Omental fat pad (tissue), 3 donors: ENCODE measurements at regions not wholly inside any gene's neighbourhood (a gene's known extent, or its start where the extent isn't known, plus 50 kb on each side); places are given as distances from the start of the nearest gene placed in this dataset.

ENCODE experiments used
- ATAC-seq: fragments of 150-250 bp; one replicate; pipeline ENCODE4 v1.9.1; 2016; ENCODE audit warnings: mild to moderate bottlenecking, moderate library complexity; ENCODE audit not compliant: low FRiP score
- DNase-seq: peaks from one replicate; pipeline ENCODE4 v3.0.0-alpha.2; 2019; ENCODE audit warnings: low spot score
- TF ChIP-seq, protein P1 (sequence below), 3 donors: fragments of 450-650 bp; IDR thresholded peaks; one replicate each; pipeline ENCODE4 v1.5.1; 2016 to 2017; ENCODE audit warnings: antibody characterized with exemption in 3 of 3, mild to moderate bottlenecking in 3 of 3, moderate library complexity in 2 of 3

DNA sequence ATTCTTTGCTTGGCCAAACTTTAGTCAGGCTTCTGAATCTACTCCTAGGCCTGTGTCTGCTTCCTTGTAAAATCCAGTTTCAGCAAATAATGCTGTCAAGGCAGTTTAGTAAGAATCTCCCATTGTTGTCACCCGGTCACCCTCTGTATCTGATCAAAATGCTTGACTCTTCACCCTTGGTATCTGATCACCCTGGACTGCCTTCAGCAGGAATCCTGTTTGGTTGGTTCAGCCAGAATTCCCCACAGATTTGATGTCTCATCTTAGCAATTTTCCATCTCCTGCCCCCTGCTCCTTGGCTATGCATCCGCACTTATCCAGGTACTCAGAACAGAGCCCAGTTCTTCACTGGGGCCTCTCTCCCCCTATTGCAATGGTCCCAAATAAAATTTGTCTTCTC lies 172.4 kb upstream of the UBL3 start:
- TF ChIP-seq, protein P1, sequence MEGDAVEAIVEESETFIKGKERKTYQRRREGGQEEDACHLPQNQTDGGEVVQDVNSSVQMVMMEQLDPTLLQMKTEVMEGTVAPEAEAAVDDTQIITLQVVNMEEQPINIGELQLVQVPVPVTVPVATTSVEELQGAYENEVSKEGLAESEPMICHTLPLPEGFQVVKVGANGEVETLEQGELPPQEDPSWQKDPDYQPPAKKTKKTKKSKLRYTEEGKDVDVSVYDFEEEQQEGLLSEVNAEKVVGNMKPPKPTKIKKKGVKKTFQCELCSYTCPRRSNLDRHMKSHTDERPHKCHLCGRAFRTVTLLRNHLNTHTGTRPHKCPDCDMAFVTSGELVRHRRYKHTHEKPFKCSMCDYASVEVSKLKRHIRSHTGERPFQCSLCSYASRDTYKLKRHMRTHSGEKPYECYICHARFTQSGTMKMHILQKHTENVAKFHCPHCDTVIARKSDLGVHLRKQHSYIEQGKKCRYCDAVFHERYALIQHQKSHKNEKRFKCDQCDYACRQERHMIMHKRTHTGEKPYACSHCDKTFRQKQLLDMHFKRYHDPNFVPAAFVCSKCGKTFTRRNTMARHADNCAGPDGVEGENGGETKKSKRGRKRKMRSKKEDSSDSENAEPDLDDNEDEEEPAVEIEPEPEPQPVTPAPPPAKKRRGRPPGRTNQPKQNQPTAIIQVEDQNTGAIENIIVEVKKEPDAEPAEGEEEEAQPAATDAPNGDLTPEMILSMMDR (IDR thresholded peaks at IDR 0.05): no peak
- no peak for ATAC-seq
- no peak for DNase-seq

DNA sequence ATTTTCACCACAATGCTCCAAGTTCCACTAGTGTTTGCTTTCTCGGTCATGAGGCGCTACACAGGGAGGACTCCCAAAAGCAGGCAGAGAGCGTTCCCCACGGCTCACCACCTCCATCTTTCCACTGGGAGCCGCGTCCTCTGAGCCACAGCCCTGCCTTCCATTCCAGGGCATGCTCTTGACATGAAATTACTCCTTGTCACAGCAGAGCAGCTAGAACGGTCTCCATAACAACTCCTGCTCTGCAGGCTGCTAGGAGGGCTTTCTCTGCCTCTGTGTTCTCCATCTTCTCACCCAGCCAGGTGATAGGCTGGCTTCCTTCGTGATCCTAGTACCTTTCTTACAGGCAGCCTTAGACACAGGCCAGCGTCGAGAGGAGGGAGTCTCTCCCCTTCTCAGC lies 171.8 kb upstream of the UBL3 start:
- DNase-seq: no peak
- no peak for ATAC-seq
- TF ChIP-seq, protein P1 (IDR thresholded peaks at IDR 0.05): no peak

DNA sequence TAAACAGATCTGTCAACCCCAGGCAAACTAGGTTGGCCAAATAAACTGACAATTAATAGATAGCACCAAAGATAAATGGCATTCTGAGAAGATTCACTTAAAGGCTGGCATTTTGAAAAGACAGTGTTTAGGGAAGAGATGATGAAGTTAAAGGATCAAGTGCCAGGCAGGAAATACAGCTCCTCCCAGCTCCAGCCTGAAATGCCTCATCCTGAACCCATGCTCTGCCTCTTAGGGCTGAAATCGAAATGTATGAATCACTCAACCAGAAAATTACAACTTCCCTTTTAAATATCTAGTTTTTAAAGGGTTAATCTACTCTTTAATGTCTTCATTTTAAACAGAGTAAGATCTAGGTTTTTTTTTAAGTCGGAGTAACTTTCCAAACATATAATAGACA lies 171.2 kb upstream of the UBL3 start:
- DNase-seq (no peak), ATAC-seq (no peak)
- TF ChIP-seq, protein P1 (IDR thresholded peaks at IDR 0.05): no peak

DNA sequence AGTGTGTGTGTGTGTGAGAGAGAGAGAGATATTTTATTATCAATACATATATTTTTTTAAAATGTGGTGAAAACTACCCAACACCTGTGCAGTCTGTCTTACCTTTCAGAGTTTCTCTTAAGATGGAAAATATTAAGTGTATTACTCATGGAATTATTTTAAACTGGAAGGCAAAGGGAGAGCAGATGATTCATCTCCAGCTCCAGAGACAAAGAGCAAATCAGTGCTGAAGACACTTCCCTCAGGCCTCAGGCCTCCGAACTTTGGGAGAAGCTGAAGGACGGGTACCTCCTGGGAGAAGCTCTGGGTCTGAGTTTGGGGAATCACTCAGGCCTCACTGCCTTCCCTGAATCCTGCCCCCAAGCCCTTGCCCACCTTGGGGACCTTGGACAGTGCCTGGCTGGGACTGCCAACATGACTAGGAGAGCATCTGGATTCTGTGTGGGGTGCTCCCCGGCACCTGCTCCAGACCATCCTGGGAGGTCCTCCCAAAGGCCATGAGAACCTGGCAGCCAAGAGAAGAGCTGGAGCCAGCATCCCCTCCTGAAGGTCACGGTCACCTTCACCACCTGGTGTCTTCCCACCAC lies 170.4 kb upstream of the UBL3 start:
- DNase-seq (no peak), ATAC-seq (no peak)
- TF ChIP-seq, protein P1 (IDR thresholded peaks at IDR 0.05): no peak

DNA sequence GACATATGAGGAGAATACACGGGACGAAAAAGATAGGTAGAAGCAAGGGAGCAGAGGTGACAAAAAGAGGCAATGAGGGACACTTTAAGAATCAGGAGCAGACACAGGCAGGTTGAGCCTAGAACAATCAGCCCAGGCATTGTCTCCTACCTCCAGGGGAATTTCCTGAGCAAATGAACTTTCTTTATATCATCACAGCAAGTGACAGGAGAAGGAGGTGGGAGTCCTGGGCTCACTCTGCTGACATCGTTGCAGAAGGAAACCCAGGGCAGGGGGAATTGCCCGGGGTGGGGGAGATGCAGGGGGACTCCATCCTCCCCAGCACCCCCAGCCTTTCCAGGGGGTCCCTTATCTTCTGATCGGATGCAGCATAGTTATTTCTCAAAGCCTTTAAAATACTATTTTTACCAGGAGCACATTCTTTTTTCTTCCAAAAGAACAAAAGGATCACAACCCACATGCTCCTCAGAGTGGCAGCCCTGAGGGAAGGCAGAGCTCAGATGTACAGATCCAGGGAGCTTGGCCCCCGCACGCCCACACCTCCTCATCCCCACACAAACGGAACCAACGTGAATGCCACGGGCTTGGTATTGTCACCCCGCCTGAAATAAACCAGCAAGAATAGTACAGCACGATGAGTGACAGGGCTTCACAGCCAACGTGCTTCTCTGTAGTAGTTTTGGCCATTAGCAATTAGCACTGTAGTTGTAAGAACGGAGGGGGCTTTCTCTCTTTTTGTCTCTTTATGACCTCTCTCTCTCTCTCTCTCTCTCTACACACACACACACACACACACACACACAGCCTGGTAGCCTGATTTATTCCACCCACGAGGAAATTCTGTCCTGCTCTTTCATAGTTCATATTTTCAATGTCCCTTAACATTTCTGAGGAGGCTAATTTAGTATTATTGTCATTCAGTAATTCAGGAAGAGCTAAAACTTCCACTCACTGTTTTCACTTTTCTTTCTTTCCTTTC lies 169.5 kb upstream of the UBL3 start:
- DNase-seq (no peak), ATAC-seq (no peak)
- TF ChIP-seq, protein P1 (IDR thresholded peaks at IDR 0.05): no peak

DNA sequence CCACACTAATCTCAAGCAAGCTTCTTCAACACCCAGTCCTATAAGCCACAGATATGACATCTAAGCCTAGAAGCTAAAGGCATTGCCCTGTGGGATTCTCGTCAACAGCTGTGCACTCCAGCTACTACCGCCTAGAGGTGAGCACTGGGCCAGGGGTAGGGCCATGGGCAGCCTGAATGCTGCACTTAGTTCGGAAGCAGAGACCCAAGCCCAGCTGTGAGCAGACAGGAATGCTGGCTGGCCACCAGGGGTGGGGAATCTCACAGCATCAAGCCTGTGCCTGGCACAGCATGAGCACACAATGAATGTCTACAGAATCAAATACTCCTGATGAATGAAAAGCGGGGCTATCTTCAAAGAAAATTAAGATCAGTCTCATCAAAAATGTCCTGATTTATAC lies 167.5 kb upstream of the UBL3 start:
- TF ChIP-seq, protein P1 (IDR thresholded peaks at IDR 0.05): no peak
- ATAC-seq: no peak
- DNase-seq: no peak
